Central memory CD4-positive, alpha-beta T cell (primary cell): ENCODE measurements at regions not wholly inside any gene's neighbourhood (a gene's known extent, or its start where the extent isn't known, plus 50 kb on each side); places are given as distances from the start of the nearest gene placed in this dataset.
"Not testable (repeated sequence)": the region's sequence is repeated elsewhere in the genome, so short reads cannot be mapped to it uniquely, and the experiment has no call there.

Experiments used
- DNase-seq: peaks from one replicate; pipeline ENCODE4 v3.0.0; 2022

DNA sequence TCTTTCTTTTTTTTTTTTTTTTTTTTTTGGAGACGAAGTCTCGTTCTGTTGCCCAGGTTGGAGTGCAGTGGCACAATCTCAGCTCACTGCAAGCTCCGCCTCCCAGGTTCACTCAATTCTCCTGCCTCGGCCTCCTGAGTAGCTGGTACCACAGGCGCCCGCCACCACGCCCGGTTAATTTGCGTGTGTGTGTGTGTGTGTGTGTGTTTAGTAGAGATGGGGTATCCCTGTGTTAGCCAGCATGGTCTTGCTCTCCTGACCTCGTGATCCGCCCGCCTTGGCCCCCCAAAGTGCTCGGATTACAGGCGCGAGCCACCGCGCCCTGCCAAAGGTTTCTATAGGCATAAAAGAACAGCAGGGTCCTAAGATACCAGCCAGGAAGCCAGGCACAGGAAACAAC lies 261.0 kb upstream of the CCDC54 start:
- DNase-seq, result no peak

DNA sequence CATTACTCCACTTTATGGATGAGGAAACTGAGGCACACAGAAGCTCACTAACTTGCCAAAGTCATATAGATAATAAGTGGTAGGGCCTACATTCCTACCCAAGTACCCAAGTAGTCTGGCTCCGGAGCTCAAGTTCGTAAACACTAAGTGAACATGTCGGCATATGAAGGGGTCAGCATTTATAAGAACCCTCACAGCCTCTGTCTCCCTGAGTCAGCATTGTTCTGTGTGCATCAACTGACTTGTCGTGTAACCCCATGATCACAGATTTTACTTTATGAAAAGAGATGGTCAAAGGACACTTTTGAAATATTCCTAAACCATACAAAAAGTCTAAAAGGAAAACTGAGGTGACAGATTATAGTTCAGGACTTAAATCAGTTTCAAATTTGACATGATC lies 260.1 kb upstream of the CCDC54 start:
- no peak for DNase-seq

DNA sequence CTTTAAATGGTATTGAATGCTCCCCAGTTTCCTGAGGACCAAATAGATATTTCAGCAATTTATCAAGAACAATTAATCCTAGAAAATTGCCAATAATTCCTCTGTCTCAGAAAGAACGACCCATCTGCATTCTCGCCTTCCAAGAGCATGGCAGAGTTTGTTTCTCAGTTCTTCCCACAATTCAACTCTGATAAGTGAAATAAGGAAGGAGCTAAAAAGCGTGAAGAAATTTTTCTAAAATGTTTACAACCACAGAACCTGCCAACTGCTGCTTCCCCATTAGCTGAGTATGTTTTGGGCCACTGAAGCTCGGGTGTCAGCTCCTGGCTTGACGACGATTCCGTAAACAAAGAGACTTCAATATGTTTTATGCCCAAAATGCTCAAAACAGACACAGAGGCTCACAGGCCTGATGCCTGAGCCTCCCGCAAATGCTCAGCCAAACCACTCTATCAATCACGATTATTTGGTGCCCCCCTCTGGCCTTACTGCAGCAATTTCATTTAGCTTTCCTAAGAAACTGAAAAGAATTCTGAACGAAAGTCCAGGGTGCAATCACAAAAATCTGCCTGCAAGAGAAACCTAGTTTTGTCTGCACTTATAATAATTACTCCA lies 259.2 kb upstream of the CCDC54 start:
- DNase-seq, result no peak

DNA sequence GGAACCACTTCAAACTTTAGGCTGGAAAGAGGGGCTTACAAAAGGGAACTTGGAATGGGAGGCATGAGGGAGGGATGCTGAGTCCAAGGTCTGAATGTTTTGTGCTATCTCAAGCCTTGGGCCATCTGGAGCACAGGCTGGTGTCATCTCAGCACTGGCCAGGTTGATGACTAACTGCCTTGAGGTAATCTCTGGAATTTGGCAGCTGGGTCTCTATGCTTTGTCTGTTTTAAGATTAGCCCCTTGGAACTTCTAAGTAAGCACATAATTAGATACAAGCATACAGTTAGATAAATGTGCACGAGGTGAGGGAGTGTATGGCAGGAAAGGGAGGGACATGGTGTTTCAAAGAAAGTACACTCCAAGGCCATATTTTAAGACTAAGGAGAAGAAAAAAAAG lies 252.4 kb upstream of the CCDC54 start:
- no peak for DNase-seq

DNA sequence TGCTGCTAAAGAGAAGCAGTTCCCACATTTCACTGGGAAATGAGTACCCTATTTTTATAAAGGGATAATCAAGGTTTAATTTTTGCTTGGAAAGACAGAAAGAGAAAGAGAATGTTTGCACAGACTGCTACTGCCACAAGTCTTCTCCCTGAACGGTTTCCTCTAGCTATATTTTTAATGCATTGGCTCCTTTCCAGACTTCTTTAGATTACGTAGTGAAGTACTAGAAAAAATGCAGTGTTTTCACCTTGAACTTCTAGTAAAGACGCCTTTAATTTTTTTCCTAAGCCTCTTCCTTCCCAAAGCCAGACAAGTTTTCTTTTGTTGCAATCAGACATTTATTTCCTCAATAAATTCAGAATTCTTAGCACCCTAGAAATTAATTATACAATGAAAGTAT lies 248.3 kb upstream of the CCDC54 start:
- no peak for DNase-seq

DNA sequence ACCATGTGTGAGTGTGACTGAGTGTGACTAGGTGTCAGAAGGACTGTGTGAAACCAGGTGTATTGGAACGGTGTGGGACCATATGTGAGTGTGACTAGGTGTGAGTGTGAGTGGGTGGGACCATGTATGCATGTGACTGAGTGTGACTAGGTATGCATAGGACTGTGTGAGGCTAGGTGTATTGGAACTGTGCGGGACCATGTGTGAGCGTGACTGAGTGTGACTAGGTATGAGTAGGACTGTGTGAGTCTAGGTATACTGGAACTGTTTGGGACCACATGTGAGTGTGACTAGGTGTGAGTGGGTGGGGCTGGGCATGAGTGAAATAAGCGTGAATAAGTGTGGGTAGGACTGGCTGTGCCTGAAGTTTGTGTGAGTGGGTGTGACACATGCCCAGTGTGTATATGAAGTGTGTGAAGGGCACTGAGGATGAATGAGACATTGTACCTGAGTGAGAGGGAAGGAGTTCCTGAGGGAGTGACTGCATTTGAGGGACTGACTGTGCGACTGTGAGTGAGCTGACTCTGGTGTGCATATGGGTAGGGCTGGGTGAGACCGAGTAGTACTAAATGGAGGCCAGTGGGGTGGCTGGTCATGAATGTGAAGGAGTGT lies 247.0 kb upstream of the CCDC54 start:
- no peak for DNase-seq

DNA sequence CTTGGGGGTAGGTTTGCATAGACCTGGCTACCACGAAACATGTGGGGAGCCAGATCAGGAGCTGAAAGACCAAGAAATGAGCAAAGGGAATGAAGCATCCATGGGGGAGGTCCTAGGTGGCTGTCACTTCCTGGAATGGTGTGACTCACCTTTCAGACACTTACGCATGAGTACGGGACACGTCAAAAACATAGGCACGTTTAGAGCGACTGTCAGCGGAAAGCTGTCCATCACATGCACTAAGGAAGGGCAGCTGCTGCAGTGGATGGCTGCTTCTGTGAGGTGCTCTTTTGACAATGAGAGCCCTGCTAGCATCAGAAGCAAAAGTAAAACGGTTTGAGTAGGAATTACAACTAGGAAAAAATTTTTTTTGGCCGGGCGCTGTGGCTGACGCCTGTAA lies 244.6 kb upstream of the CCDC54 start:
- no peak for DNase-seq

DNA sequence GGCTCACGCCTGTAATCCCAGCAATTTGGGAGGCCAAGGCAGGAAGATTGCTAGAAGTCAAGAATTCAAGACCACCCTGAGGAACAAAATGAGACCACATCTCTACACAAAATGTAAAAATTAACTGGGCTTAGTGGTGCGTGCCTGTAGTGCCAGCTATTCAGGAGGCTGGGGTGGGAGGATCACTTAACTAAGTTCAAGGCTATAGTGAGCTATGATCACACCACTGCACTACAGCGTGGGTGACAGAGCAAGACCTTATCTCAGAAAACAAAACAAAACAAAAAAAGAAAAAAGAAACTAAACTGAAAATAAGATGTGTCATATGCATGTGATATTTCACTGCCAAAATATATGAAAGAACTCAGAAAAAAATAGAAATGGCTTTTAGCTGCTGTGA lies 243.3 kb upstream of the CCDC54 start:
- DNase-seq, result no peak

DNA sequence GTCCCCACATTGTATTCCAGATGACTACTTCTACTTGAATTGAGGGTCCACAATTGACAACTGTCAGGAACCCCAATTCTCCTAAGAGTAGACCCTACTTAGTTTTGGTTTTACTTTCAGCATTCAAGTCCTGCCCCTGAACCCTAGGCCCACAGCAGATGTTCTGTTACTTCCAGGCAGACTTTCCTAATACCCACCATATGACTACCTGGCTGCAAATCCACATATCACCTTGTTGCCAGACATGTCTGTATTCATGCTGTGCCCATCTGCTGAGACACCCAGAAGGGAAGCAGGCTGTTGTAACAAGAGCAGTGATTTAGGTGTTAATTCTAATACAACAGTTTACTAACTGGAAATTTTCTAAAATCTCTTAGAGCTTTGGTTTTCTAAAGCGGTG lies 235.1 kb upstream of the CCDC54 start:
- no peak for DNase-seq

DNA sequence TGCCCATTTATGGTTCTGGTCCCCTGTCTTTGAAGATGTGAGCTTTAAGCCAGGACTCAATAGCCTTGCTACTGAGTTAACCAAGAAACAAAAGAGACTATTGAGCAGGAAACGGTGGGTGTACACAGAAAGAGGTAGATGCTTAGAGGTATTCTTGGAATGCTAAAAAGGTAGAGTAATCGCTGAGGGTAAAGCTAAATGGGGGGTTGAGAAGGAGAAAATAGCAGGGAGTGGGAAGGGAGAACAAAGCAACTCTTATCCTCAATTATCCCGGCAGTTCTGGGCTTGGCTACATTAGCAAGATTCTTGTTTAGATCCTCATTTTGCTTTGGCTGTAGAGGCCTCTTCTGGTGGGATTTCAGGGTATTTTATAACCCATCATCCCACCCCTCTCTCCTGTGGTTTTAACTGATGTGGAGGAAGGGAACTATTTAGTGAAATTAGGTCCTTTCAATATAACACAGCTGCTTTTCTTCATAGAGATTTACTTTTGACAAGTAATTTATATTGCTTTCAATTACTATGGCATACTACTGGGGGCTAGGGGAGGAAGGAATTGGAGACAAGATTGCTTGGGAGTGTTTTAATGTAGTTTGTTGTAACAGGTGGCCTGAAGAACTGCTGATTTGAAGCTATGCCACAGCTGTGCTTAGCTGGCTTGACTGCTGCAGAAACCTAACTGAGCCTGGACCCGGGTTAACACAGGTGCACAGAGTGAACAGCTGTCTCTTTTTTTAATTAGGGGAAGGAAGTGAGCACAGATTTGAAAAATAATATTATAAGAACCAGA lies 234.3 kb upstream of the CCDC54 start:
- DNase-seq, result no peak

DNA sequence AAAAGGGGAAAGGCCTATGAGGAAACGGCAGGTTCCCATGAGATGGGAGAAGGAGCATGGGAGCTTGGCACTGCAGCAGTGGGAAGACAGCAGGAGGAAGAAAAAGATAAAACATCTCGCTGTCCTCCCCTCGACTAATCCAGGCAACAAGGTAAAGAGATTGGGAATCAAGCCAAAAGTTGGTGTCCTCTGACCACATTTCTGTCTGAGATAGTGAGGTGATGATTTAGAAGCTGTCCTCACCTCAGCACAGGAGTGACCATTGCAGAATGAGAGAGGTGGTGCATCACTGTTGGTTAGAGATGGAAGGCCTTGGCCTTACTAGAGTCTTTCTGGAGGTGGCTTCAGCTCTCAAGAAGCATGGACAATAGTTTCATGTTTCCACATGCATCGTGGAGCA lies 226.6 kb upstream of the CCDC54 start:
- DNase-seq, result no peak

DNA sequence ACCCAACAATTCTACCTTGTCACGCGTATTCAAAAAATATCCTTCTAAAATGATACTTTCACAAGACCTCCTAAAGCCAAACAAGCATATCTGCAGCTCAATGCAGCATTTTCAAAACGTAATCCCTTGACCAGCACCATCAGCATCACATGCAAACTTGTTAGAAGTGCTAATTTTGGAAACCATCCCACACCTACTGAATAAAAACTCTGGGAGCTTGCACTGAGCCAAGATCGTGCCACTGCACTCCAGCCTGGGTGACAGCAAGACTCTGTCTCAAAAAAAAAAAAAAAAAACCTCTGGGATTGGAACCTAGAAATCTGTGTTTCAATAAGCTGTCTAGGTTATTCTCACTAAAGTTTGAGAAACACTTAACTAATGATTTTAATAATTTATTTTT lies 223.3 kb upstream of the CCDC54 start:
- DNase-seq, result no peak

DNA sequence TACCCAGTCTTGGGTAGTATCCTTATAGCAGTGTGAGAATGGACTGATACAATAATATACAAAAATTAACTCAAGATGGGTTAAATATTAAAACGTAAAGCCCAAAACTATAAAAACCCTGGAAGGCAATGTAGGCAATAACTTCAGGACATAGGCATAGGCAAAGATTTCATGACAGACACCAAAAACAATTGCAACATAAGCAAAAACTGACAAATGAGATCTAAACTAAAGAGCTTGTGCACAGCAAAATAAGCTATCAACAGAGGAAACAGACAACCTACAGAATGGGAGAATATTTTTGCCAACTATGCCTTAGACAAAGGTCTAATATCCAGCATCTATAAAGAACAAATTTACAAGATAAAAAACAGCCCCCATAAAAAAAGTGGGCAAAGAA lies 204.8 kb upstream of the CCDC54 start:
- DNase-seq, result no peak

DNA sequence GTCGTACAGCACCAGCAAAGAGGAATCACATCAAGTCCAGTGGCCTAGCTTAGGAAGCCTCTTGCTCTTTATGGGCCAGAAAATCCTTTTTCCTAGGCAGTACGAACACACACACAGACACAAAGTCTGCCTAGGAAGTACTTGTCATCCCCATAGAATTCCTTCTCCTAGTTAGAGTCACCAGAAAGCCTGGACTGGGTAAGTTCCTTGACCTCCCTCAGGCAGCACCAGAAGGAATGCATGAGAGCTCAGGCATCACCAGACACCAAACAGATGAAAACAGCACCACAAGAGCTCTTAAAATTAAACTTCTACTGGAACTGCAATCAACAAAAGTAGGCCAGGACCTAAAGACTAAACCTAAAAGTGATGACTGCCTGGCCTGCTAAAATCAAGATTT lies 192.9 kb upstream of the CCDC54 start:
- no peak for DNase-seq

DNA sequence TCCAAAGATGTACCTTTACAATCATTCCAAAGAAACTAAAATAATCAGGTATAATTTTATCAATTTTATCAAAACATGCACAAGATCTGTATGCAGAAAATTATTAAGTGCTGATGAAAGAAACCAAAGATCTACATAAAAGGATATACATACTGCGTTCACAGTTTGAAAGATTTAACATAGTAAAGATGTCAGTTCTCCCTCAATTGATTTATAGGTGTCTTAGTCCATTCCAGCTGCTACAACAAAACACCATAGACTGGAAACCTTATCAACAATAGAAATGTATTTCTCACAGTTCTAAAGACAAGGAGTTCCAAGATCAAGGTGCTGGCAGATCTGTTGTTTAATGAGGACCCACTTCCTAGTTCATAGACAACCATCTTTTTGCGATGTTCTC lies 189.0 kb upstream of the CCDC54 start:
- no peak for DNase-seq

DNA sequence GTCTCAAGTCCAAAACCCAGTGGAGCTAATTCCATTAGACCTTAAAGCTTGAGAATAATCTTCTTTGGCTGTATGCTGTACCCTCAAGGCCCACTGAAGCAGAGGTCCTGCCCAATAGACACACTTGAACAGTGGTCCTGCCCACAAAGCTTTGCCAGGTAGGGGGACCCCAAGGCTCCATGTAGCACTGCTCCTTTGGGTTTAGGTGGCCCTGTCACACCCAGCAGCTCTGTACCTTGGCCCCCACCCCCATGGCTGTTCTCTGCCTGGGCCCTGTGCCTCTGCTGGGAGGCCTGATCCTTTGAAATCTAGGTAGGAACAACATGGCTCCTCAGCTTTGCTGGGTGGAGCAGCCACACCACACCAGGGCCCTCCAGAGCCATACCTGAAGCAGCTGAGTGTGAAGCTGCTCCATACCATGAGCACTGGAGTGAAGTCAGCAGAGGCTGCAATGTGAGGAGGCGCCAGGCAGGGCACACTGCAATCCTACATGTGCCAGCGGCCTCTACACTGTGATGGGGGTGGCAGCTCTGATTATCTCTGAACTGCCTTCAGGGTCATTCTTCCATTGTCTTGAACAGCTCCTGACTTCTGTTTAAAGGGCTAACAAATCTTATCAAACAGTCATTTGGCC lies 188.0 kb upstream of the CCDC54 start:
- DNase-seq, result no peak

DNA sequence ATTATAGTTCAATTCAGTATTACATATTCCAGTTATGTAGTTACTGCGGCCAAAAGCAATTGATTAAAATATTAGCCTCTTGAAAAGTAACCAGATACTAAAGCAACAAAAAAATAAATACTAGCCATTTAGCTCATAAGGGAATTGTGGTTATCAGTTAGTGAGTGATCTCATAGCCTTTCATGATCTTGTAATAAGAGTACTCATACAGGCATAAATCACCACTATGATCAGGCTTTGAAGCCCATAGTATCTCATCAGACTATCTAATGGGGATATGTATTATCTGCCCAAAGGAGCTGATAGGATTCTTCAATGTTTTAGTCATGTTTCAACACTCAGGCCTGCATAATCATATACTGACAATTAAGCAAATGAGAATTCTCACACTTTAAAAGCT lies 184.1 kb upstream of the CCDC54 start:
- DNase-seq, result no peak

DNA sequence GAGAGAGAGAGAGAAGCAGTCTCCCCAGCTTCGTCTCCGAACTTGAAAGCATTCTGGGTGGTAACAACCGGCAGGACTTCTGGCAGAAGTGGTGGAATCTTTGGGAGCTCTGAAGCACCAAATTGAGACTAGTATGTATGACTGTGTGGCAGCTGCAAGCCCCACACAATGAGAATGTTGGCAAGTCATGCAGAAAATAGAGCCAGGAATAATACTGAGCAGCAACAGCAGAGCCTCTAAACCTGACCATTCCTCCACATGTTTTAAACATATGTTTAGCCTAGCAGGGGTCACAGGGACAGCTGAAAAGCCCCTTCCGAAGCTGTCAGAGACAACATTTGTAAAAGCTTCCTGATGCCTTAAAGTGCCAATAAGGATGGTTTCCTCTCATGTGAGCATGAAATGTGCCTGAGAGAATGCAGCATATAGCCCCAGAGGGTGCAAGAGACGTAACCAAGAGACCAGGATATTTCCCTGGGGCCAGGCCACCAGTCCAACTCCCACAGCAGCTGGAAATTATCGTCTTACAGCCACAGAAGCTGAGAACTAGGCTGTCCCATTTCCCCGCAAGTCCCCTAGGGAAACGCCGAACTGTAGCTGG lies 178.6 kb upstream of the CCDC54 start:
- no peak for DNase-seq

DNA sequence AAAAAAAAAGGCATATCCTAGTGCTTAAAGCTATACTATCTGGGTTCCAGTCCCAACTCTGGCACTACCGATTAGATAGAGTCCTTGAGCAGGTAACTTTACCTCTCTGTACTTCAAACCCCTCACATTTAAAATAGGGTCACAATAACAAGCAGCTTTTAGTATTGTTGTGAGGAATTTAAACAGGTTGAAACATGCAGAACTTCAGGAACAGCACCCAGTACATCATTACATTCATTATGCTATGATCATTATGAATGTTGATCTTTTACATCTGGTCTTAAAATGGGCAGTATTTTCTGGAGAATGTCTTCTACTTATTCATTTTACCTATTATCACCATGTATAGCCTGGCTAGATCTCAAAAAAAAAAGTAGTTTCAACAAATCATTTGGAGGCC lies 176.1 kb upstream of the CCDC54 start:
- DNase-seq, result no peak

DNA sequence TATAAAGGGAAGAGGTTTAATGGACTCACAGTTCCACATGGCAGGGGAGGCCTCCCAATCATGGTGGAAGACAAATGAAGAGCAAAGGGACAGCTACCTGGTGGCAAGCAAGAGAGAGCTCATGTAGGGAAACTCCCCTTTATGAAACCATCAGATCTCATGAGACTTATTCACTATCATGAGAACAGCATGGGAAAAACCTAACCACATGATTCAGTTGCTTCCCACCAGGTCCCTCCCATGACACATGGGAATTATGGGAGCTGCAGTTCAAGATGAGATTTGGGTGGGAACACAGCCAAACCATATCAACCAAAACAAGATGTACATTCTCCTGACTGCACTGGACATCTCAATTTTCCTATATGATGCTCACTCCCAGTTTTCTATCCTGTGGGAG lies 174.4 kb upstream of the CCDC54 start:
- not testable (repeated sequence) for DNase-seq

DNA sequence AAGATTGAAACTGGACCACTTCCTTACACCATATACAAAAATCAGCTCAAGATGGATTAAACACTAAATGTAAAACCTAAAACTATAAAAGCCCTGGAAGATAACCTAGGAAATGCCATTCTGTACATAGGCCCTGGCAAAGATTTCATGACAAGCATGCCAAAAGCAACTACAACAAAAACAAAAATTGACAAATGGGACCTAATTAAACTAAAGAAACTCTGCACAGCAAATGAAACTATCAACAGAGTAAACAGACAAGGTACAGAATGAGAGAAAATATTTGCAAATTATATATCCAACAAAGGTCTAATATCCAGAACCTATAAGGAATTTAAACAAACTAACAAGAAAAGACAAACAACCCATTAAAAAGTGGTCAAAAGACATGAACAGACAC lies 173.1 kb upstream of the CCDC54 start:
- DNase-seq, result no peak

DNA sequence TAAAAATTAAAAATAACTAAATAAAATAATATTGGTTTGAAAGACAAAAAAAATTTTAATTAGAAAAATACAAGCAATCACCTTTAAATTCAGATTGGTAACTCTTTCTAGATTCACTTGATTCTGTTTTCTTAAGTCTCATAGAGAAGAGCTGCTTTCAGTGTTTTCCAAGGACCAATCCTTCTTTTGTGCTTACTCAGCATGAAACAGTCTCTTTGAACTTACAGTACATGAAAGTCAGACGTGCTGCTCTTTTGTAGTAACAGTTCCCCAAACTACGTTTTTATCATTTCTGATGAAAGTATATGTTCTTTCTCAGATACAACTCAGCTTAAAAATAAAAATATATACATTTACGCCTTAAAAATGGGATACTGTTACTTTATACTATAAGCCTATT lies 171.9 kb upstream of the CCDC54 start:
- DNase-seq, result no peak

DNA sequence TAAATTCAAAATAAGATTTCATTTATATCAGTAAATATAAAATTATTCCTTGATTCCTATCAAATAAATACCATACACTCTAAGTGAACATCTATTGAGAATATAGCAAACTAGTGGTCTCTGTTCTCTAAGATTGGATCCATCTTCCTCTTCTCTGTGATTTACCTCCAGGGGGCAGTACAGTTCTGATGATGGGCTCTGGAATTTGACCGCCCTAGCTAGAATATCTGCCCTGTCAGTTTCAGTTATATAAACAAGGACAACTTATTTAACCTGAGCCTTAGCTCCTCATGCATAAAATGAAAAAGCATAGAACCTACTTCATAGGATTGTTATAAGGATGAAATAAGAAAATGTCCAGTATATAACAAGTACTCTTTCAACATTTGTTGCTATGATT lies 171.1 kb upstream of the CCDC54 start:
- DNase-seq, result no peak

DNA sequence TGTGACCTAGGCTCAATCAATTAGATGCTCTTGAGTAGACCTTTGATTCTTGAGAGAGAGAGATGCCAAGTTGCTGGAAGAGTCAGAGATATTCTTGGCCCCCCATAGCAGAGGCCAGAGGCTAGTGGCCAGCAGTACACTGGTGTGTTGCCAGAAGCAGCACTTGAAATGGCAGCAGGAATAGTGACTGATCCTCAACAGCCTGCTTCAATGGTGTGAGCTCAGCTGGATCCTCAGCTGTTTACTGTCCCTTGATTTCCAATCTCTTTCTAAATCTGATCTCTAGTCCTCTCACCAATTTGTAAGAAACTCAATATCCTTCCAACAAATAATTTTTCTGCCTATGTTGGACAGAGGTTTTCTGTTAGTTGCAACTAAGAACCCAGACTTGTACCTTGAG lies 170.3 kb upstream of the CCDC54 start:
- no peak for DNase-seq
